GM12874 (cell line): ENCODE measurements at regions not wholly inside any gene's neighbourhood (a gene's known extent, or its start where the extent isn't known, plus 50 kb on each side); places are given as distances from the start of the nearest gene placed in this dataset.

Experiments
- TF ChIP-seq, protein P1 (sequence below): IDR thresholded peaks from 2 replicates; pipeline ENCODE4 v1.5.1; 2011; ENCODE audit warnings: low read depth, mild to moderate bottlenecking, control low read depth, low read length, moderate library complexity; ENCODE audit not compliant: insufficient read depth

GRCh38 chr10:120313715-120314114 lies 143.3 kb upstream of the PLPP4 start:
- TF ChIP-seq, protein P1, sequence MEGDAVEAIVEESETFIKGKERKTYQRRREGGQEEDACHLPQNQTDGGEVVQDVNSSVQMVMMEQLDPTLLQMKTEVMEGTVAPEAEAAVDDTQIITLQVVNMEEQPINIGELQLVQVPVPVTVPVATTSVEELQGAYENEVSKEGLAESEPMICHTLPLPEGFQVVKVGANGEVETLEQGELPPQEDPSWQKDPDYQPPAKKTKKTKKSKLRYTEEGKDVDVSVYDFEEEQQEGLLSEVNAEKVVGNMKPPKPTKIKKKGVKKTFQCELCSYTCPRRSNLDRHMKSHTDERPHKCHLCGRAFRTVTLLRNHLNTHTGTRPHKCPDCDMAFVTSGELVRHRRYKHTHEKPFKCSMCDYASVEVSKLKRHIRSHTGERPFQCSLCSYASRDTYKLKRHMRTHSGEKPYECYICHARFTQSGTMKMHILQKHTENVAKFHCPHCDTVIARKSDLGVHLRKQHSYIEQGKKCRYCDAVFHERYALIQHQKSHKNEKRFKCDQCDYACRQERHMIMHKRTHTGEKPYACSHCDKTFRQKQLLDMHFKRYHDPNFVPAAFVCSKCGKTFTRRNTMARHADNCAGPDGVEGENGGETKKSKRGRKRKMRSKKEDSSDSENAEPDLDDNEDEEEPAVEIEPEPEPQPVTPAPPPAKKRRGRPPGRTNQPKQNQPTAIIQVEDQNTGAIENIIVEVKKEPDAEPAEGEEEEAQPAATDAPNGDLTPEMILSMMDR: no peak

- TF ChIP-seq, protein P1: no peak
Measured at GRCh38 chr10:120314442-120314841, 142.6 kb upstream of the PLPP4 start.

DNA sequence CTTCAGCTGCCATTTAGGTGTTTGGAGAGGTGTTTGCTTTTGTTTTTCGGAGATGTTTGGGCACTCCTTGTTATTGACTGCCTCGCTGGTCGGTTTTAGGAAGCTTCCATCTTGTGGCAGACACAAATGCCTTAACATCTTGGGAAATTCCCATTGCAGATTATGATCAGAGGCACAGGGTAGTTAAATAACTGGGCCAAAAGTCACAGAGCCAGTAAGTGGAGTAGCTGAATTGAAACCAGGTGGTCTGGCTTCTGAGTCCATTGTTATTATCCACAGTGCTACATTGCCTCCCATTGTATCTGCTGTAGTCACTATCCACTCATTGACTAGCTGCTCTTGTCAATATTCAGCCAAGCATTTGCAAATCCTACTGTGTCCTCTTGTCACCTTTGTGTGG lies 138.2 kb upstream of the PLPP4 start:
- TF ChIP-seq, protein P1: no peak

DNA sequence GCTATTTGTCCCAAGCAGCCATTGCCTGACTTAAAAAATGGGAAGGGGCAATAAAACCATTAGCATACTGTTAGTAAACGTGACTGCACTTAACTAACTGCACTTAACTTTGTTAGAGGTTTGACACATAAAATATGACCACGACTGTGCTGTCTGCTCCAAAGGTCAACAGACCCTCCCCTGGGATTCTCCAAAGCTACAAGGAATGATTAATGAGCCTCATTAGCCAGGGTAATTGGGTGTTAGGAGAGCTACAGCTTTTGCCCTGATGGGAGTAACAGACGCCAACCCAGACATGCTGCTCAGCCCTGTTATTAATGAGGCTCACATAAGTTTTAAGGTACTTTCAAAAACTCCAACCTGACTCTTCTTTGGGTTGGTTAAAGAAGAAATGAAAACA lies 129.4 kb upstream of the PLPP4 start:
- TF ChIP-seq, protein P1: no peak

DNA sequence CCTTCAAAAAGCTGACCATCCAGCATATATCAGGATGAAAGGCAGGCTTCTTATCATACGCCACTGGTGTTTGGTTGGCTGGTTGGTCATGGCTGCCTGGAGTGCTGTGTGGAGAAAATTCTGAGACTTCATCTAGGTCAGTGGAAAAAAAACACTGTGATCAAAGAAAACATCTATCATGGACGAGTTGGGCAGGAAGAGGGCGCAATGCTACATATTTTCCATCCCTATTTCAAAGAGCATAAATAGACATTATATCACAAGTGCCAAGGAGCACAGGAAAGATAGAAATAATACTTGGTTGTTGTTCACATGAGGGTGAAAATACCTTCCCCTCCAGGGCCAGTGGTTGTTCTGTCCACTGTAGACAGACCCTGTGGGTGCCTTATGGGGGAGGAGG lies 128.4 kb upstream of the PLPP4 start:
- TF ChIP-seq, protein P1: no peak

- TF ChIP-seq, protein P1: no peak
Measured at GRCh38 chr10:120335553-120335952, 121.5 kb upstream of the PLPP4 start.

- TF ChIP-seq, protein P1: no peak
Measured at GRCh38 chr10:120336306-120336910, 120.6 kb upstream of the PLPP4 start.
